ENCODE measurements at regions not wholly inside any gene's neighbourhood (a gene's known extent, or its start where the extent isn't known, plus 50 kb on each side); places are given as distances from the start of the nearest gene placed in this dataset.
"Not testable (repeated sequence)": the region's sequence is repeated elsewhere in the genome, so short reads cannot be mapped to it uniquely, and the experiment has no call there.

- 56 to 63% methylated on average over 2 of the region's 2 CpGs for WGBS, 2 donors
- Histone ChIP-seq H3K27ac (no peak overlapping the region), H3K27me3 (no peaks in the 10 kb centered on the region), H3K36me3 (no peaks in the 10 kb centered on the region), H3K4me1 (no peaks in the 10 kb centered on the region), H3K4me3 (no peak overlapping the region), H3K9me3 (no peaks in the 10 kb centered on the region)
- DNase-seq (no peak), ATAC-seq (ENCODE audit: low FRiP score in 2 of 2) (no peak)
- no peak for TF ChIP-seq CTCF (IDR thresholded peaks at IDR 0.05)
- no peak for TF ChIP-seq EP300 (IDR thresholded peaks at IDR 0.05)
- TF ChIP-seq POLR2AphosphoS5 (IDR thresholded peaks at IDR 0.05), result no peak
- no peak for TF ChIP-seq POLR2A (IDR thresholded peaks at IDR 0.05)
Measured at GRCh38 chr9:85089188-85089969, 419.9 kb downstream of the NTRK2 start.

- WGBS, 2 donors, result 86 to 98% methylated on average over 3 of the region's 3 CpGs
- ATAC-seq (ENCODE audit: low FRiP score in 2 of 2), result no peak
- TF ChIP-seq POLR2A (IDR thresholded peaks at IDR 0.05) (no peak), POLR2AphosphoS5 (IDR thresholded peaks at IDR 0.05) (no peak), CTCF (IDR thresholded peaks at IDR 0.05) (no peak), EP300 (IDR thresholded peaks at IDR 0.05) (no peak)
- H3K36me3 ChIP-seq, result no peaks in the 10 kb centered on the region
- H3K27ac ChIP-seq, result no peak overlapping the region
- H3K4me3 ChIP-seq, result no peak overlapping the region
- no peaks in the 10 kb centered on the region for H3K27me3 ChIP-seq
- DNase-seq, result no peak
- no peaks in the 10 kb centered on the region for H3K4me1 ChIP-seq
- H3K9me3 ChIP-seq, result no peaks in the 10 kb centered on the region
Measured at GRCh38 chr9:85081963-85082362, 412.4 kb downstream of the NTRK2 start.

- H3K36me3 ChIP-seq, result no peaks in the 10 kb centered on the region
Measured at GRCh38 chr9:85079349-85079748, 409.8 kb downstream of the NTRK2 start.

GRCh38 chr9:85077944-85078343 lies 408.4 kb downstream of the NTRK2 start:
- DNase-seq (no peak), ATAC-seq (ENCODE audit: low FRiP score in 2 of 2) (no peak)
- H3K9me3 ChIP-seq, result no peaks in the 10 kb centered on the region
- no peak for TF ChIP-seq POLR2A (IDR thresholded peaks at IDR 0.05)
- no peak for TF ChIP-seq EP300 (IDR thresholded peaks at IDR 0.05)
- TF ChIP-seq POLR2AphosphoS5 (IDR thresholded peaks at IDR 0.05), result no peak
- no peak for TF ChIP-seq CTCF (IDR thresholded peaks at IDR 0.05)
- H3K4me3 ChIP-seq, result no peak overlapping the region
- no peak overlapping the region for H3K27ac ChIP-seq
- no peaks in the 10 kb centered on the region for H3K36me3 ChIP-seq
- H3K27me3 ChIP-seq, result no peaks in the 10 kb centered on the region
- no peaks in the 10 kb centered on the region for H3K4me1 ChIP-seq
- 80 to 84% methylated on average over 5 of the region's 5 CpGs for WGBS, 2 donors

More at GRCh38 chr9:85079349-85079748, 409.8 kb downstream of the NTRK2 start:
- DNase-seq, result no peak
- TF ChIP-seq CTCF (IDR thresholded peaks at IDR 0.05) (no peak), POLR2A (IDR thresholded peaks at IDR 0.05) (no peak), EP300 (IDR thresholded peaks at IDR 0.05) (no peak), POLR2AphosphoS5 (IDR thresholded peaks at IDR 0.05) (no peak)
- ATAC-seq (ENCODE audit: low FRiP score in 2 of 2), result no peak
- H3K4me3 ChIP-seq, result no peak overlapping the region
- H3K27ac ChIP-seq, result no peak overlapping the region
- H3K4me1 ChIP-seq, result no peaks in the 10 kb centered on the region
- 56 to 91% methylated on average over 1 of the region's 1 CpG for WGBS, 2 donors
- no peaks in the 10 kb centered on the region for H3K27me3 ChIP-seq
- no peaks in the 10 kb centered on the region for H3K9me3 ChIP-seq

- not testable (repeated sequence) for H3K4me1 ChIP-seq; H3K4me3 ChIP-seq; H3K27ac ChIP-seq; H3K36me3 ChIP-seq; H3K9me3 ChIP-seq; DNase-seq; H3K27me3 ChIP-seq; ATAC-seq (ENCODE audit: low FRiP score in 2 of 2)
- 77 to 96% methylated on average over 14 to 15 of the region's 23 CpGs for WGBS, 2 donors
Measured at GRCh38 chr9:85077146-85077545, 407.6 kb downstream of the NTRK2 start.

Small RNAs in the stretch of these regions (small RNA-seq; reads per million reads assigned to genes)
- 0 reads per million in 4 donors for gene UBE2V1P10
